Neural progenitor cell (in vitro differentiated cells): ENCODE measurements at regions not wholly inside any gene's neighbourhood (a gene's known extent, or its start where the extent isn't known, plus 50 kb on each side); places are given as distances from the start of the nearest gene placed in this dataset.

Experiments used
- CTCF ChIP-seq: fragments of 200-600 bp; sonication (generic); IDR thresholded peaks from 2 replicates; pipeline ENCODE4 v1.5.1; 2017; ENCODE audit warnings: antibody characterized with exemption, mild to moderate bottlenecking
- EZH2 ChIP-seq: fragments of 200-600 bp; sonication (generic); IDR thresholded peaks from 2 replicates; pipeline ENCODE4 v1.6.1; 2017; ENCODE audit warnings: antibody characterized with exemption, mild to moderate bottlenecking, moderate library complexity

- TF ChIP-seq CTCF (no peak), EZH2 (no peak)
Measured at GRCh38 chrX:131801911-131802310, 221.2 kb upstream of the STK26 start.
